OCI-LY7 (cell line): ENCODE measurements at regions not wholly inside any gene's neighbourhood (a gene's known extent, or its start where the extent isn't known, plus 50 kb on each side); places are given as distances from the start of the nearest gene placed in this dataset.
"Not testable (repeated sequence)": the region's sequence is repeated elsewhere in the genome, so short reads cannot be mapped to it uniquely, and the experiment has no call there.

Experiments used
- BruUV-seq: library from RNA; stranded (reverse); fragments of 400-500 nt; replicated peaks from 2 replicates; lab custom pipeline; 2021; lab: Mats Ljungman, UMichigan
- CTCF ChIA-PET: fragments of 300-600 bp; sonication (Branson Sonifier 250); formaldehyde crosslinking; loops from one replicate; lab custom pipeline; 2022; ENCODE audit warnings: antibody characterized with exemption; ENCODE audit not compliant: unreplicated experiment; lab: Charles Lee
- POLR2A ChIA-PET: fragments of 300-600 bp; sonication (Branson Sonifier 250); formaldehyde crosslinking; loops from one replicate; lab custom pipeline; 2022; ENCODE audit warnings: antibody characterized with exemption; lab: Charles Lee
- DNase-seq: peaks from one replicate; pipeline ENCODE4 v3.0.0-alpha.2; 2015; ENCODE audit warnings: low spot score
- H2AFZ ChIP-seq: fragments of 200-600 bp; sonication (generic), shearing (Covaris generic); 2 replicates; pipeline ENCODE4 v1.6.1; 2014; ENCODE audit warnings: mild to moderate bottlenecking, antibody characterized with exemption, low read length, moderate library complexity
- H3K27ac ChIP-seq: fragments of 200-600 bp; sonication (generic); 2 replicates; pipeline ENCODE4 v1.5.1; 2014; ENCODE audit warnings: mixed run types, low read depth, mild to moderate bottlenecking, moderate library complexity, low read length, inconsistent platforms; ENCODE audit not compliant: poor library complexity, severe bottlenecking
- H3K36me3 ChIP-seq: fragments of 200-600 bp; sonication (generic); 2 replicates; pipeline ENCODE4 v1.6.1; 2014; ENCODE audit warnings: mild to moderate bottlenecking, antibody characterized with exemption, low read length, moderate library complexity, mixed read lengths; ENCODE audit not compliant: insufficient read depth
- H3K4me1 ChIP-seq: fragments of 200-600 bp; sonication (generic); 2 replicates; pipeline ENCODE4 v1.5.1; 2014; ENCODE audit warnings: mild to moderate bottlenecking, low read length; ENCODE audit not compliant: insufficient read depth, poor library complexity, severe bottlenecking
- H3K4me2 ChIP-seq: fragments of 200-600 bp; sonication (generic); 2 replicates; pipeline ENCODE4 v1.6.1; 2014; ENCODE audit warnings: mild to moderate bottlenecking, low read length
- H3K4me3 ChIP-seq: fragments of 200-600 bp; sonication (generic); 2 replicates; pipeline ENCODE4 v1.5.1; 2014; ENCODE audit warnings: mild to moderate bottlenecking, low read depth, low read length; ENCODE audit not compliant: poor library complexity, severe bottlenecking
- H3K79me2 ChIP-seq: fragments of 200-600 bp; sonication (generic); 2 replicates; pipeline ENCODE4 v1.6.1; 2016; ENCODE audit warnings: low read depth, mild to moderate bottlenecking, low read length, moderate library complexity, mixed read lengths; ENCODE audit not compliant: insufficient read depth
- H3K9me2 ChIP-seq: fragments of 200-600 bp; sonication (generic); 2 replicates; pipeline ENCODE4 v1.6.1; 2016; ENCODE audit warnings: mild to moderate bottlenecking, low read length, mixed read lengths; ENCODE audit not compliant: insufficient read depth
- H3K9me3 ChIP-seq: fragments of 200-600 bp; sonication (generic); 2 replicates; pipeline ENCODE4 v1.6.1; 2014; ENCODE audit warnings: mild to moderate bottlenecking, mixed run types, low read length, mixed read lengths
- H4K20me1 ChIP-seq: fragments of 200-600 bp; sonication (generic); 2 replicates; pipeline ENCODE4 v1.6.1; 2014; ENCODE audit warnings: mild to moderate bottlenecking, antibody characterized with exemption, low read length, moderate library complexity, mixed read lengths; ENCODE audit not compliant: insufficient read depth
- EZH2phosphoT487 ChIP-seq: fragments of 200-600 bp; sonication (generic); IDR thresholded peaks from 2 replicates; pipeline ENCODE4 v1.6.1; 2018; ENCODE audit warnings: low read depth, borderline replicate concordance, mild to moderate bottlenecking, mixed run types, antibody characterized with exemption, low read length, moderate library complexity, mixed read lengths
- intact Hi-C: fragments of 100-400 bp; cut with micrococcal nuclease; formaldehyde crosslinking; loops from one replicate; pipeline ENCODE4 v1.10.0; 2022; ENCODE audit not compliant: unreplicated experiment
- TF ChIP-seq, protein P1 (sequence below): fragments of 200-600 bp; sonication (generic); conservative IDR thresholded peaks from 2 replicates; pipeline ENCODE4 v1.5.1; 2014; ENCODE audit warnings: mild to moderate bottlenecking, antibody characterized with exemption, low read length, moderate library complexity, mixed read lengths

DNA sequence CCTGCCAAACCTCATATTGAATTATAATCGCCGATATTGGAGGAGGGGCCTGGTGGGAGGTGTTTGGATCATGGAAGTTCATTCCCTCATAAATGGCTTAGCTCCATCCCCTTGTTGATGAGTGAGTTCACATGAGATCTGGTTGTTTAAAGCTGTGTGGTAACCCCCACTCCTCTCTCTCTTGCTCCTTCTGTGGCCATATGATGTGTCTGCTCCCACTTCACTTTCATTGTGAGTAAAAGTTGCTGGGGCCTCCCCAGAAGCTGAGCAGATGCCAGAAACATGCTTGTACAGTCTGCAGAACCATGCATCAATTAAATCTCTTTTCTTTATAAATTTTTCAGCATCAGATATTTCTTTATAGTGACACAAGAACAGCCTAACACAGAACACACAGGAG is 929.0 kb upstream of the FAT3 start:
- DNase-seq = no peak
- ChIA-PET POLR2A (no interaction called here), CTCF (no interaction called here)
- BruUV-seq = no TSS peak
- no peak for TF ChIP-seq EZH2phosphoT487
- TF ChIP-seq, protein P1, sequence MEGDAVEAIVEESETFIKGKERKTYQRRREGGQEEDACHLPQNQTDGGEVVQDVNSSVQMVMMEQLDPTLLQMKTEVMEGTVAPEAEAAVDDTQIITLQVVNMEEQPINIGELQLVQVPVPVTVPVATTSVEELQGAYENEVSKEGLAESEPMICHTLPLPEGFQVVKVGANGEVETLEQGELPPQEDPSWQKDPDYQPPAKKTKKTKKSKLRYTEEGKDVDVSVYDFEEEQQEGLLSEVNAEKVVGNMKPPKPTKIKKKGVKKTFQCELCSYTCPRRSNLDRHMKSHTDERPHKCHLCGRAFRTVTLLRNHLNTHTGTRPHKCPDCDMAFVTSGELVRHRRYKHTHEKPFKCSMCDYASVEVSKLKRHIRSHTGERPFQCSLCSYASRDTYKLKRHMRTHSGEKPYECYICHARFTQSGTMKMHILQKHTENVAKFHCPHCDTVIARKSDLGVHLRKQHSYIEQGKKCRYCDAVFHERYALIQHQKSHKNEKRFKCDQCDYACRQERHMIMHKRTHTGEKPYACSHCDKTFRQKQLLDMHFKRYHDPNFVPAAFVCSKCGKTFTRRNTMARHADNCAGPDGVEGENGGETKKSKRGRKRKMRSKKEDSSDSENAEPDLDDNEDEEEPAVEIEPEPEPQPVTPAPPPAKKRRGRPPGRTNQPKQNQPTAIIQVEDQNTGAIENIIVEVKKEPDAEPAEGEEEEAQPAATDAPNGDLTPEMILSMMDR = no peak
- Histone ChIP-seq H3K4me2 (no peak overlapping the region), H3K9me3 (no peaks in the 10 kb centered on the region), H3K79me2 (no peaks in the 10 kb centered on the region), H2AFZ (no peak overlapping the region), H3K4me3 (no peak overlapping the region), H4K20me1 (no peaks in the 10 kb centered on the region), H3K9me2 (no peaks in the 10 kb centered on the region), H3K36me3 (no peaks in the 10 kb centered on the region), H3K27ac (no peak overlapping the region), H3K4me1 (no peaks in the 10 kb centered on the region)
- intact Hi-C loops = no loop called here

DNA sequence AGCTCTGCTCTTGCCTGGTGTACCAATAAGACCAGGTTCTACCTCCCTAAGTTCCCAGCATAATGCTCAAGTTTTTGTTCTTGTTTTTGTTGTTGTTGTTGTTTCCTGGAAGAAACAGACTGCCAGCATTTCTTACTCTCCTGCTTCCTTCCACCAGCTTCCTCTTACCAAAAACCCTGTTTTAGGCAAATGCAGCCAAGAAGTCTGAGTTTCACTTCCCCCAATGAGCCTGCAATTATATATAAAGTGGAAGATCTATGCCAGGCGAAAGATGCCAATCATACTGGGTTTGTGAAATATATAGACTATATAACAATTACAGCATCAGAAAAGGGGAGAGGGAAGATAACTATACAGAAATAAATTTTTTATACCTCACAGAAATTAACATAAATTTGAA is 931.5 kb upstream of the FAT3 start:
- POLR2A ChIA-PET = interaction anchor here (0.7 kb wide), 1 partner anchor 662 kb away, joined by 4 read pairs; no protein-coding TSS in a partner anchor
- intact Hi-C loops = no loop called here
- no TSS peak for BruUV-seq
- no peaks in the 10 kb centered on the region for H3K9me2 ChIP-seq
- H3K79me2 ChIP-seq = no peaks in the 10 kb centered on the region
- H3K4me2 ChIP-seq = no peak overlapping the region
- H3K9me3 ChIP-seq = no peaks in the 10 kb centered on the region
- no peak overlapping the region for H3K27ac ChIP-seq
- no peaks in the 10 kb centered on the region for H3K36me3 ChIP-seq
- H3K4me1 ChIP-seq = no peaks in the 10 kb centered on the region
- no peak overlapping the region for H2AFZ ChIP-seq
- CTCF ChIA-PET = no interaction called here
- TF ChIP-seq, protein P1 = no peak
- DNase-seq = no peak
- no peak overlapping the region for H3K4me3 ChIP-seq
- H4K20me1 ChIP-seq = no peaks in the 10 kb centered on the region

DNA sequence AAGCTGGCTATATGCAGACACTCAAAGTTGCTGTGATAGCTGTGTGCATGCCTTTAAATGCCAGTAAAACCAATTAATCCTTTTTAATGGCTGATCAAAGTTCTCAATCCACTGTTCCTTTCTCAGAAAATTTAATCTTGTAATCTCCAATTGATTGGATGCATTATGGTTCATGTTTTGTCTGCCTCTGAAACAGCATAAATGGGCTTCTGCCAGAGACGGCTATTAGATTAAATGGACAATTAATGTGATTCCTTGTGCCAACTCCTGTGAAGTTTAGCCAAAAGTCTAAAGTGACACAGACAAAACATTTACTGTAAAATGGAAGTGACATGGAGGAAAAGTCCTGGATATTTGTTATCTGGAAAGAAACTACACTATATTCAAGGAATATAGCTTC is 952.5 kb upstream of the FAT3 start:
- BruUV-seq = no TSS peak
- H3K79me2 ChIP-seq = no peaks in the 10 kb centered on the region
- POLR2A ChIA-PET = no interaction called here
- H3K4me2 ChIP-seq = no peak overlapping the region
- intact Hi-C loops = no loop called here
- CTCF ChIA-PET = no interaction called here
- H3K9me2 ChIP-seq = no peaks in the 10 kb centered on the region
- no peaks in the 10 kb centered on the region for H3K9me3 ChIP-seq
- no peaks in the 10 kb centered on the region for H3K4me1 ChIP-seq
- no peak overlapping the region for H3K27ac ChIP-seq
- no peak for DNase-seq
- H3K36me3 ChIP-seq = no peaks in the 10 kb centered on the region
- H4K20me1 ChIP-seq = no peaks in the 10 kb centered on the region
- no peak overlapping the region for H3K4me3 ChIP-seq
- no peak overlapping the region for H2AFZ ChIP-seq
- TF ChIP-seq EZH2phosphoT487 = no peak
- TF ChIP-seq, protein P1 = no peak

DNA sequence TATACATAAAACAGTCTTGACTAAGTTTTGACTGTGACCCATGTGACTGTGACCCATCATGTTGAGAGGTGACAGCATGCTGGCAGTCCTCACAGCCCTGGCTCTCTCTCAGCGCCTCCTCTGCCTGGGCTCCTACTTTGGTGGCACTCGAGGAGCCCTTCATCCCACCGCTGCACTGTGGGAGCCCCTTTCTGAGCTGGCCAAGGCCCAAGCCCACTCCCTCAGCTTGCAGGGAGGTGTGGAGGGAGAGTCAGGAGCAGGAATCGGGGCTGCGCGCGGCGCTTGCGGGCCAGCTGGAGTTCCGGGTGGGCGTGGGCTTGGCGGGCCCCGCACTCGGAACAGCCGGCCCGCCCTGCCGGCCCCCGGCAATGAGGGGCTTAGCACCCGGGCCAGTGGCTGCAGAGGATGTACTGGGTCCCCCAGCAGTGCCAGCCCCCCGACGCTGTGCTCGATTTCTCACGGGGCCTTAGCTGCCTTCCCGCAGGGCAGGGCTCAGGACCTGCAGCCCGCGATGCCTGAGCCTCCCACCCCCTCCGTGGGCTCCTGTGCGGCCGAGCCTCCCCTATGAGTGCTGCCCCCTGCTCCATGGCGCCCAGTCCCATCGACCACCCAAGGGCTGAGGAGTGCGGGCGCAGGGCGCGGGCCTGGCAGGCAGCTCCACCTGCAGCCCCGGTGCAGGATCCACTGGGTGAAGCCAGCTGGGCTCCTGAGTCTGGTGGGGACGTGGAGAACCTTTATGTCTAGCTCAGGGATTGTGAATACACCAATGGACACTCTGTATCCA is 955.9 kb upstream of the FAT3 start:
- H3K9me3 ChIP-seq, CTCF ChIA-PET, H3K4me2 ChIP-seq, POLR2A ChIA-PET, DNase-seq, intact Hi-C loops, H2AFZ ChIP-seq, H3K4me3 ChIP-seq, H3K79me2 ChIP-seq, H4K20me1 ChIP-seq, H3K36me3 ChIP-seq, BruUV-seq, H3K9me2 ChIP-seq, H3K4me1 ChIP-seq, H3K27ac ChIP-seq: not testable (repeated sequence)
